AML-193 (cell line): ENCODE measurements at regions not wholly inside any gene's neighbourhood (a gene's known extent, or its start where the extent isn't known, plus 50 kb on each side); places are given as distances from the start of the nearest gene placed in this dataset.
"Not testable (repeated sequence)": the region's sequence is repeated elsewhere in the genome, so short reads cannot be mapped to it uniquely, and the experiment has no call there.

Experiments
- DNase-seq, 2 experiments: peaks; one replicate each; lab custom pipeline; 2025; lab: John Stamatoyannopoulos, UW

- DNase-seq, result not testable (repeated sequence)
Measured at GRCh38 chr2:111401270-111402140, 280.8 kb downstream of the BCL2L11 start.

- not testable (repeated sequence) for DNase-seq
Measured at GRCh38 chr2:111402450-111402849, 281.7 kb downstream of the BCL2L11 start.

GRCh38 chr2:111403287-111403686 lies 282.6 kb downstream of the BCL2L11 start:
- DNase-seq, result not testable (repeated sequence)

DNA sequence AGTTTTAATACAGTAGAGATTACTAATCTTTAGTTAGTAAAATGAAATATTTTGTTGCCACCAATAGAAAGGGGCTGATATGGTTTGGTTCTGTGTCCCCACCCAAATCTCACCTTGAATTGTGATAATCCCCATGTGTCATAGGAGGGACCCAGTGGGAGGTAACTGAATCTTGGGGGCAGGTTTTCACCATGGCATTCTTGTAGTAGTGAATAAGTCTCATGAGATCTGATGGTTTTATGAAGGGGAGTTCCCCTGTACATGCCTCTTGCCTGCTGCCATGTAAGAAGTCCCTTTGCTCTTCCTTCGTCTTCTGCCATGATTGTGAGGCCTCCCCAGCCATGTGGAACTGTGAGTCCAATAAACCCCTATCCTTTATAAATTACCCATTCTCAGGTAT lies 285.9 kb downstream of the BCL2L11 start:
- DNase-seq, result not testable (repeated sequence)

GRCh38 chr2:111407632-111408194 lies 287.0 kb downstream of the BCL2L11 start:
- not testable (repeated sequence) for DNase-seq

- not testable (repeated sequence) for DNase-seq
Measured at GRCh38 chr2:111410868-111411406, 290.2 kb downstream of the BCL2L11 start.

- DNase-seq, result not testable (repeated sequence)
Measured at GRCh38 chr2:111411867-111412681, 291.4 kb downstream of the BCL2L11 start.

DNA sequence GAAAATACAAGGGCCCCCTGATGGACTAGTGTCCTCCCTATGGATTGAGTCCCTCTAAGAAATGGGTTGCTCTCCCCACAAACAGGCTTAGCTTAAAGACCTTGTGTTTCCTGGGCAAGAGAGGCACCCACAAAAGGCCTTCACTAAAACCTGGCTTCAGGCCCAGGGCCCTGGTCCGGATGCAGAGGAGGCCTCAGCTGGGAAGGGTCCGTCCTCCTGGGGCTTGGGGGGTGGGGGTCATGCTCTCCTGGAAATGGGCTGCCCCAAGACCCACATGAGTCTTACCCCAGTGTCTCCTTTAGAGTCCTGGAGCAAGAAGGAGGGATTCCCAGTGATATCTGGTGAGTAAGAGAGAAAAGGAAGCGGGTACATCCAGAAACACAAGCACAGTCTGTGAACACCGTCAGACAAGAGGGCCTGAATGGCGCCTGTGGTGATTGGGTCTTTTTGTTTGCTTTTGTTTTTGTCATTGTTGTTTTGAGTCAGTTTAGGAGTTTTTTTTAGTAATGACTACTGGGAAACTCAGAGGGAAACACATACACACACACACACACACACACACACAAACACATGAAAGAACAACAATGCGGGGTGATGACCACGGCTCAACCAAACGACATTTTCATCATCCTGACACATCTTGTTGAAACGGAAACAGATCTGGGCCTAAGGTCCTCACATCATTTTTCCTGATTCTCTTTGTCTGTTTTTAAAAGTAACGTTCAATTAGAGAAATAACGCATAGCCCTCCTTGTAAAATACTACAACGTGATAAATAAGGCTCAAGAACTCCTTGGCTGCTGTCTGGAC lies 292.3 kb downstream of the BCL2L11 start:
- DNase-seq, result not testable (repeated sequence)

- DNase-seq, result not testable (repeated sequence)
Measured at GRCh38 chr2:111413950-111414349, 293.2 kb downstream of the BCL2L11 start.

DNA sequence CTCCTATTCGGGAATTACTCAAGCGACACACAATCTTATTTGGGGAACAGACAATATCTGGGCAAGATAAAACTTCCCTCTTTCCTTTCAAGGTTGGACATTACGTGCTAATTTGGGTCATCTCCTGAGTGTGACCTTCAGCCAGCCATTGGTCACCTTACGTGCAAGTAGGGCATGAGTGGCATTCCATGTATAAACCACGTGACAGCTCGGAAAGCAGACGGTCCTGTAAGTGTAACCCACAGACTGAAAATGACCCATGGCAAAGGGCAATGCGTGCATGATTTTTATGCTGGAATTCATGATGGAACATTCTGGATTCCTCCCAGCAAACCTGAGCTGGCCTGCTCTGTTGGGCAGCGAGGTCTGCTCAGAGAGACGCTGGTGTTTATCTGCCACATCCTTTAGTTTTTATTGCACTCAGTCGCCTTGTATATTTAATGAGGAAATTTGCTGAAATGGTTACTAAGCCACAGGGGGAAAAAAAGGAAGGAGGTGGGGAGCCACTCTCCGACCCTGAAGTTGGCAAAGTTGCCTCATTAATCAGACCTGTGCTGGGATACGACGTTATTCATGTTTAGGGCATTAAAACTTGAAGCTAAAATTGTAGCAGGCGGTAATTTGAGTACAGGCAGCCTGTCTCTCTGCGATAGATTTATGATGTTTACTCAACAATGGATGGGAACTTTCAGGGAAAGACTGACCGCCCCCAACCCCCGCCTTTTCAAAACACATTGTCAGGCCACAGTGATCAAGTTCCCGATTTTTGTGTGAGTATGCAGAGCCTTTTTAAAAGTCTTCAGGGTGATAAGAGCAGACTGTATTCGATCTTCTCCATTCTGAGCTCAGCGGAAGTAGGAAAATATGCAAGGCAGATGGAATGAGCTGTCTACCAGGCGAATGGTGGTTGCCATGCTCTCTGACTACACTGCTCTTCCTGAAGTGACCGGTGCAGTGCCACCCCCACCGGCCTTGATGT lies 295.3 kb downstream of the BCL2L11 start:
- not testable (repeated sequence) for DNase-seq

DNA sequence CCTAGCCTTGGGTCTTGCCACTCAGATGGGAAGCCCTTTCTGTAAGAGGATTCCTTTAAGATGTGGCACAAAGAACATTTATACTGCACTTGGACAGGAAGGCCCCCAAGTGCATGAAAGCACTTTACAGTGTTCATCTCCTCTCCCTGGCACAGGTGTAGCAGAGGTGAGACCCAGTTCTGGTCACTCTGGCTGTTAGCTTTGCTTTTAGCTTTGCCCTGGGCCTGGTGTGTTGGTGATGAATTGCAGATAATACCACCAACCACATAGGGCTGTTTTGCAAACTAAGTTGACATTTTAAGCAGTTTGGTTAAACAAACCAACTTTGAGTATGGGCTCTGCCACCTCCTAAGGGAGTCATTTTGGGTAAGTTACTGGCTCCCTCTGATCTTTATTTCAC lies 296.3 kb downstream of the BCL2L11 start:
- DNase-seq, result not testable (repeated sequence)

GRCh38 chr2:111418091-111418875 lies 297.6 kb downstream of the BCL2L11 start:
- DNase-seq, result not testable (repeated sequence)

DNA sequence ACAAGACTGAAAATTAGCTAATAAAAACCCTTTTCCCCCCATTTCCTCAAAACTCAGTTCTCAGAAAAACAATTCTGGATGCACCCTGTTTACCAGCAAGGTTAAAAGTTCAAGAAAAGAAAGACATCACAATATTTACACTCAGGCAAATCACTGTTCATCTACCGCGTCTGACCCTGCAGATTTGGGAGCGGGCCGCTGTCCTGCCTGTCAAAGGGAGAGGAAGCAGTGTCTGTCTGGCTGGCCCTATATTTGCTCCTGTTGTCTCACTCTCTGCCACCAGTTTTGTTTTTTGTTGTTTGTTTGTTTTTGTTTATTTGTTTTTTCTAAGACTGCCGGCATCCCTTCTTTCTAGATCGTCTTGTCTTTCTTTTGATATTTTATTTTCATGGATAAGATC lies 299.4 kb downstream of the BCL2L11 start:
- not testable (repeated sequence) for DNase-seq

DNA sequence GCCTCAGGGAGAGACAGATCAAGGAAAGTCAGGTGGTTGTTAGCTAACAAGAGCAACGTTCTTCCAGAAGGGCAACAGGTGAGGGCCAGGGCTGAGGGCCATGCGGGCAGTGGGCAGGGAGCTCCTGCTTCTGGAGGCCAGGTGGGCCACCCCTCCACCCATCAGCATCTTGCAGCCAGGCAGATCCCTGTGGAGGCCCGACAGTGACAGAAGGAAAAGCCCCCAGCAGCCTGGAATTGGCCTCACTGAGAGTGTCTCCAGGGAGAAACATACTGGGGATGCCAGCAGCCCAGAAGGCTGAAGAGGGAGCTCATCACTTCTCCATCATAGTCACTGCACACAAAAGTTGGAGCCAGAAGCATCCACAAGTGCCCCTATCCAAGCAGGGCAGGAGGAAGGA lies 300.1 kb downstream of the BCL2L11 start:
- not testable (repeated sequence) for DNase-seq

GRCh38 chr2:111421949-111422348 lies 301.2 kb downstream of the BCL2L11 start:
- DNase-seq, result not testable (repeated sequence)

DNA sequence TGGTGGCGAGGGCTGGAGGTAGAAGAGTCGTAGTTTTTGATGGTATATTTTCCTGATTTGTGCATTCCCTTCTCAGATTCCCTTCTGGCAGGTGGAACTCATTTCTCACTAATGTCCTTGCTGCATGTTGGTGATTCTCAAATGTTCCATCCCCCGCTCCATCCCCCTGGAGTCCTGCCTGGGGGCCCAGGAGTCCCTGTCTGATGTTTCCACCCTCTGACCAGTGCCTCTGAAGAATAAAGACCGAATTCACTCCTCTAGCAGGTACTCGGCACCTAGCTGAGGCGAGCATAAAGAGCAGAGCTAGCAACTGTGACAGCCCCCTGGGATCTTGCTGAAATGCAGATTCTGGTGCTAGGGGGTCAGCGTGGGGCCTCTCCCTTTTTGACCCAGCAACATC lies 301.8 kb downstream of the BCL2L11 start:
- not testable (repeated sequence) for DNase-seq

GRCh38 chr2:111423184-111423583 lies 302.5 kb downstream of the BCL2L11 start:
- DNase-seq, result not testable (repeated sequence)

GRCh38 chr2:111424176-111424575 lies 303.5 kb downstream of the BCL2L11 start:
- not testable (repeated sequence) for DNase-seq

DNA sequence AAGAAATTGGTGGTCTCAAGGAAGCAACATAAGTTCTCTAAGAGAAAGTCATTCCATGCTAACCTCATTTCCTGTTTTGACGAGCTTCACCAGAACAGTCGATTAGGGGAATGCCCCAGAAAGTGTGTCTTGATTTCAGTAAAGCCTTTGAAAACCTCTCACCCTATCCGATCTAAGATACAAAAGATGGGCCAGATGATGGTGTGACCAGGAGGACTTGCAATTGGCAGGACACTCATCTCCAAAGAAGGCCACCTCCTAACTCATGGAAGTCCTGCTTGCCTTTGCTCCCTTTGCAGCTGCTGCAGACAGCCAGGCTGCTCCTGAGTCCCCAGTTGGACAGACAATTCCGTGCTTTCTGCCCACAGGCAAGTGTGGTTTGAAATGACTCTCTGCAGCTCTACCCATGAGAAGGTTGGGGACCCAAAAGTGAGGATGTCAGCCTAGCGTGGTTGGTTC lies 304.2 kb downstream of the BCL2L11 start:
- not testable (repeated sequence) for DNase-seq
